A549 (cell line): ENCODE measurements at regions not wholly inside any gene's neighbourhood (a gene's known extent, or its start where the extent isn't known, plus 50 kb on each side); places are given as distances from the start of the nearest gene placed in this dataset.

Source experiments
- BCL3 ChIP-seq: fragments of >200 bp; sonication (Bioruptor Twin); formaldehyde crosslinking; IDR thresholded peaks from 3 replicates; pipeline ENCODE4 v1.6.1; 2016
- CEBPB ChIP-seq, 2 experiments: fragments of >200 bp in 1 of 2; sonication (Bioruptor Twin) in 1 of 2; formaldehyde crosslinking in 1 of 2; IDR thresholded peaks; 2 replicates each; pipeline ENCODE4 v1.6.1; 2012 to 2016
- CTCF ChIP-seq: fragments of >200 bp; sonication (Bioruptor Twin); formaldehyde crosslinking; IDR thresholded peaks from 3 replicates; pipeline ENCODE4 v1.5.1; 2016
- EP300 ChIP-seq, 2 experiments: fragments of >200 bp; sonication (Bioruptor Twin); formaldehyde crosslinking; IDR thresholded peaks; 2 replicates in 1 of 2; 3 replicates in 1 of 2; pipeline ENCODE4 v1.6.1; 2016 to 2017
- MAX ChIP-seq: IDR thresholded peaks from 2 replicates; pipeline ENCODE4 v1.6.1; 2012
- PBX3 ChIP-seq: IDR thresholded peaks from 2 replicates; pipeline ENCODE4 v1.6.1; 2012
- ZFP36 ChIP-seq: fragments of 450-650 bp; IDR thresholded peaks from 2 replicates; pipeline ENCODE4 v1.6.1; 2014; ENCODE audit warnings: borderline replicate concordance; ENCODE audit not compliant: partially characterized antibody

GRCh38 chrX:20739038-20739745 lies 472.5 kb upstream of the RPS6KA3 start:
- TF ChIP-seq CEBPB (IDR thresholded peaks at IDR 0.05) (no peak), ZFP36 (no peak), CTCF (no peak), MAX (no peak), EP300 (IDR thresholded peaks at IDR 0.05) (no peak), PBX3 (no peak), BCL3 (no peak)
